ENCODE measurements at regions not wholly inside any gene's neighbourhood (a gene's known extent, or its start where the extent isn't known, plus 50 kb on each side); places are given as distances from the start of the nearest gene placed in this dataset.

- no peak overlapping the region for H3K4me3 ChIP-seq (ENCODE audit: low read depth, low read length)
- no peak for TF ChIP-seq CTCF (IDR thresholded peaks at IDR 0.05; ENCODE audit: borderline replicate concordance, insufficient read depth, low read depth, low read length)
Measured at GRCh38 chr9:30010691-30011090, 2373.8 kb upstream of the ACO1 start.

- H3K4me3 ChIP-seq (ENCODE audit: low read depth, low read length), result no peak overlapping the region
- no peak for TF ChIP-seq CTCF (IDR thresholded peaks at IDR 0.05; ENCODE audit: borderline replicate concordance, insufficient read depth, low read depth, low read length)
Measured at GRCh38 chr9:30012622-30013021, 2371.8 kb upstream of the ACO1 start.

GRCh38 chr9:30015073-30015472 is 2369.4 kb upstream of the ACO1 start:
- no peak for TF ChIP-seq CTCF (IDR thresholded peaks at IDR 0.05; ENCODE audit: borderline replicate concordance, insufficient read depth, low read depth, low read length)
- H3K4me3 ChIP-seq (ENCODE audit: low read depth, low read length), result no peak overlapping the region

- no peak overlapping the region for H3K4me3 ChIP-seq (ENCODE audit: low read depth, low read length)
- TF ChIP-seq CTCF (IDR thresholded peaks at IDR 0.05; ENCODE audit: borderline replicate concordance, insufficient read depth, low read depth, low read length), result no peak
Measured at GRCh38 chr9:30020161-30020560, 2364.3 kb upstream of the ACO1 start.

DNA sequence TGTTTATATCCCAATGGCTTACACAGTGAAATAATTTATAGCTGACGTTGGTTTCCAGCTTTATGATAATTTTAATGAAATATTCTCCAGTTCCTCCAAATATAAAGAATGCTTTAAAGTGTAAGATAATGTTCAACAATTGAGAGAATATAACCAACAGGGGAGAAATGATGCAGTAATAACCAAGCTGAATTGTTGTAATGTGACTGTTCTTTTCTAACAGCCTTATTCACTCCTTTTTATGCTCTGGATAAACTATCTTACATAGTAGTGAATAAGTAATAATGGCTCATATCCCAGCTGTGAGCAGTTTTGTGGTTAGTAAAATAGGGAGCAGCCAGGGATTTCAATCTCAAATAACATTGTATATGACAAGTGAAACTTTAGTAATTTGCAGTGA is 2348.7 kb upstream of the ACO1 start:
- no peak for TF ChIP-seq CTCF (IDR thresholded peaks at IDR 0.05; ENCODE audit: borderline replicate concordance, insufficient read depth, low read depth, low read length)
- H3K4me3 ChIP-seq (ENCODE audit: low read depth, low read length), result no peak overlapping the region

DNA sequence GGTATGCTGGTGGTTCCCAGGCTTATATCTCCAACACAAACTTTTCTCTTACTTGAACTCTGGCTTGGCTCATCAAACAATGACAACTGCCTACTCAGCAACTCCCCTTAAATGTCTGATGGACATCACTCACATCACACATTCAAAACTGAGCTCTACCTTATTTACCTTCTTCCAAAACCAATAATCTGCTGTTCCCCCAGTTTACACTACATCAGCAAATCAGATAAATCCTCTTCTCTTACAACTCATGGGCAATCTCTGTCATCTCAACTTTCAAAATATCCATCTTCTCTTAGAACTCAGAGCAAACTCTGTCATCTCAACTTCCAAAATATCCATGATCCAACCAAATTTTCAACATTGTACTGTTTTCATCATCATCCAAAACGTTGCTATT is 2347.9 kb upstream of the ACO1 start:
- H3K4me3 ChIP-seq (ENCODE audit: low read depth, low read length), result no peak overlapping the region
- no peak for TF ChIP-seq CTCF (IDR thresholded peaks at IDR 0.05; ENCODE audit: borderline replicate concordance, insufficient read depth, low read depth, low read length)

GRCh38 chr9:30039712-30040111 is 2344.7 kb upstream of the ACO1 start:
- no peak for TF ChIP-seq CTCF (IDR thresholded peaks at IDR 0.05; ENCODE audit: borderline replicate concordance, insufficient read depth, low read depth, low read length)
- no peak overlapping the region for H3K4me3 ChIP-seq (ENCODE audit: low read depth, low read length)

Measured in GM12875 (cell line).